ENCODE measurements at regions not wholly inside any gene's neighbourhood (a gene's known extent, or its start where the extent isn't known, plus 50 kb on each side); places are given as distances from the start of the nearest gene placed in this dataset.

- TF ChIP-seq, protein P1, sequence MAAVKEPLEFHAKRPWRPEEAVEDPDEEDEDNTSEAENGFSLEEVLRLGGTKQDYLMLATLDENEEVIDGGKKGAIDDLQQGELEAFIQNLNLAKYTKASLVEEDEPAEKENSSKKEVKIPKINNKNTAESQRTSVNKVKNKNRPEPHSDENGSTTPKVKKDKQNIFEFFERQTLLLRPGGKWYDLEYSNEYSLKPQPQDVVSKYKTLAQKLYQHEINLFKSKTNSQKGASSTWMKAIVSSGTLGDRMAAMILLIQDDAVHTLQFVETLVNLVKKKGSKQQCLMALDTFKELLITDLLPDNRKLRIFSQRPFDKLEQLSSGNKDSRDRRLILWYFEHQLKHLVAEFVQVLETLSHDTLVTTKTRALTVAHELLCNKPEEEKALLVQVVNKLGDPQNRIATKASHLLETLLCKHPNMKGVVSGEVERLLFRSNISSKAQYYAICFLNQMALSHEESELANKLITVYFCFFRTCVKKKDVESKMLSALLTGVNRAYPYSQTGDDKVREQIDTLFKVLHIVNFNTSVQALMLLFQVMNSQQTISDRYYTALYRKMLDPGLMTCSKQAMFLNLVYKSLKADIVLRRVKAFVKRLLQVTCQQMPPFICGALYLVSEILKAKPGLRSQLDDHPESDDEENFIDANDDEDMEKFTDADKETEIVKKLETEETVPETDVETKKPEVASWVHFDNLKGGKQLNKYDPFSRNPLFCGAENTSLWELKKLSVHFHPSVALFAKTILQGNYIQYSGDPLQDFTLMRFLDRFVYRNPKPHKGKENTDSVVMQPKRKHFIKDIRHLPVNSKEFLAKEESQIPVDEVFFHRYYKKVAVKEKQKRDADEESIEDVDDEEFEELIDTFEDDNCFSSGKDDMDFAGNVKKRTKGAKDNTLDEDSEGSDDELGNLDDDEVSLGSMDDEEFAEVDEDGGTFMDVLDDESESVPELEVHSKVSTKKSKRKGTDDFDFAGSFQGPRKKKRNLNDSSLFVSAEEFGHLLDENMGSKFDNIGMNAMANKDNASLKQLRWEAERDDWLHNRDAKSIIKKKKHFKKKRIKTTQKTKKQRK (IDR thresholded peaks at IDR 0.05; ENCODE audit: low read length) = no peak
- TF ChIP-seq RARA (CRISPR knock-in tag; IDR thresholded peaks at IDR 0.05) (no peak), ZNF530 (CRISPR knock-in tag; IDR thresholded peaks at IDR 0.05; ENCODE audit: low read depth) (no peak), ZNF329 (CRISPR knock-in tag; IDR thresholded peaks at IDR 0.05; ENCODE audit: low read depth) (no peak), ZFP1 (CRISPR knock-in tag; IDR thresholded peaks at IDR 0.05) (no peak), TGIF2 (CRISPR knock-in tag; IDR thresholded peaks at IDR 0.05) (no peak), MTF1 (CRISPR knock-in tag; IDR thresholded peaks at IDR 0.05) (no peak)
- TF ChIP-seq, protein P2, sequence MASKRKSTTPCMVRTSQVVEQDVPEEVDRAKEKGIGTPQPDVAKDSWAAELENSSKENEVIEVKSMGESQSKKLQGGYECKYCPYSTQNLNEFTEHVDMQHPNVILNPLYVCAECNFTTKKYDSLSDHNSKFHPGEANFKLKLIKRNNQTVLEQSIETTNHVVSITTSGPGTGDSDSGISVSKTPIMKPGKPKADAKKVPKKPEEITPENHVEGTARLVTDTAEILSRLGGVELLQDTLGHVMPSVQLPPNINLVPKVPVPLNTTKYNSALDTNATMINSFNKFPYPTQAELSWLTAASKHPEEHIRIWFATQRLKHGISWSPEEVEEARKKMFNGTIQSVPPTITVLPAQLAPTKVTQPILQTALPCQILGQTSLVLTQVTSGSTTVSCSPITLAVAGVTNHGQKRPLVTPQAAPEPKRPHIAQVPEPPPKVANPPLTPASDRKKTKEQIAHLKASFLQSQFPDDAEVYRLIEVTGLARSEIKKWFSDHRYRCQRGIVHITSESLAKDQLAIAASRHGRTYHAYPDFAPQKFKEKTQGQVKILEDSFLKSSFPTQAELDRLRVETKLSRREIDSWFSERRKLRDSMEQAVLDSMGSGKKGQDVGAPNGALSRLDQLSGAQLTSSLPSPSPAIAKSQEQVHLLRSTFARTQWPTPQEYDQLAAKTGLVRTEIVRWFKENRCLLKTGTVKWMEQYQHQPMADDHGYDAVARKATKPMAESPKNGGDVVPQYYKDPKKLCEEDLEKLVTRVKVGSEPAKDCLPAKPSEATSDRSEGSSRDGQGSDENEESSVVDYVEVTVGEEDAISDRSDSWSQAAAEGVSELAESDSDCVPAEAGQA (IDR thresholded peaks at IDR 0.05; ENCODE audit: low read depth) = no peak
- TF ChIP-seq, protein P2 (CRISPR knock-in tag; IDR thresholded peaks at IDR 0.05; ENCODE audit: borderline replicate concordance) = no peak
Measured at GRCh38 chr1:30144831-30145230, 578.6 kb downstream of the MATN1 start (continued).
